Fibroblast of villous mesenchyme (primary cell): ENCODE measurements at regions not wholly inside any gene's neighbourhood (a gene's known extent, or its start where the extent isn't known, plus 50 kb on each side); places are given as distances from the start of the nearest gene placed in this dataset.

Source experiments
- DNase-seq: peaks from one replicate; pipeline ENCODE4 v3.0.0-alpha.2; 2010; ENCODE audit warnings: low read depth
- H3K4me3 ChIP-seq: 2 replicates; pipeline ENCODE4 v1.5.1; 2011; ENCODE audit warnings: low read depth, mild to moderate bottlenecking, low read length
- CTCF ChIP-seq: IDR thresholded peaks from 2 replicates; pipeline ENCODE4 v1.5.1; 2012; ENCODE audit warnings: low read depth, mild to moderate bottlenecking, low read length; ENCODE audit not compliant: insufficient read depth

- no peak for TF ChIP-seq CTCF
- DNase-seq, result no peak
- no peak overlapping the region for H3K4me3 ChIP-seq
These were observed 170.4 kb upstream of the HS3ST1 start for GRCh38 chr4:11599064-11599463.

- no peak for DNase-seq
- TF ChIP-seq CTCF, result no peak
- H3K4me3 ChIP-seq, result no peak overlapping the region
These were observed 169.9 kb upstream of the HS3ST1 start for GRCh38 chr4:11598591-11598990.

- TF ChIP-seq CTCF, result no peak
- H3K4me3 ChIP-seq, result no peak overlapping the region
- DNase-seq, result no peak
These were observed 168.8 kb upstream of the HS3ST1 start for GRCh38 chr4:11597506-11597905.

- no peak for TF ChIP-seq CTCF
- no peak overlapping the region for H3K4me3 ChIP-seq
- DNase-seq, result no peak
These were observed 168.3 kb upstream of the HS3ST1 start for GRCh38 chr4:11596989-11597388.

- no peak for TF ChIP-seq CTCF
- DNase-seq, result no peak
- H3K4me3 ChIP-seq, result no peak overlapping the region
These were observed 165.0 kb upstream of the HS3ST1 start for GRCh38 chr4:11593576-11594116.

GRCh38 chr4:11592276-11592675 is 163.6 kb upstream of the HS3ST1 start:
- H3K4me3 ChIP-seq, result no peak overlapping the region
- no peak for DNase-seq
- no peak for TF ChIP-seq CTCF

- DNase-seq, result no peak
- no peak overlapping the region for H3K4me3 ChIP-seq
- no peak for TF ChIP-seq CTCF
These were observed 161.4 kb upstream of the HS3ST1 start for GRCh38 chr4:11590132-11590531.
